Right lobe of liver (tissue), 6 donors: ENCODE measurements at regions not wholly inside any gene's neighbourhood (a gene's known extent, or its start where the extent isn't known, plus 50 kb on each side); places are given as distances from the start of the nearest gene placed in this dataset.

Source experiments
- ATAC-seq, 4 donors: fragments of 200-7000 bp; cut with Tn5 transposase; one replicate each; pipeline ENCODE4 v1.9.1; 2020; ENCODE audit warnings: mild to moderate bottlenecking in 4 of 4, moderate library complexity in 4 of 4
- DNase-seq, 3 donors: peaks; one replicate each; pipeline ENCODE4 v3.0.0-alpha.2; 2020
- H3K27ac ChIP-seq, 3 donors: fragments of 200-600 bp; one replicate each; pipeline ENCODE4 v1.8.0; 2022
- H3K27me3 ChIP-seq, 2 donors: fragments of 200-600 bp; one replicate each; pipeline ENCODE4 v1.8.0; 2022
- H3K36me3 ChIP-seq, 4 donors: fragments of 200-600 bp; sonication (generic) in 1 of 4; one replicate each; pipeline versions ENCODE4 v1.5.1 to v1.8.0; 2017 to 2022; ENCODE audit warnings: control low read depth in 1 of 4
- H3K4me1 ChIP-seq, 4 donors: fragments of 200-600 bp; sonication (generic) in 1 of 4; one replicate each; pipeline versions ENCODE4 v1.5.1 to v1.8.0; 2017 to 2022; ENCODE audit warnings: control low read depth in 1 of 4
- H3K4me3 ChIP-seq, 3 donors: fragments of 200-600 bp; one replicate each; pipeline ENCODE4 v1.8.0; 2022
- H3K9me3 ChIP-seq, 4 donors: fragments of 200-600 bp; sonication (generic) in 1 of 4; one replicate each; pipeline versions ENCODE4 v1.5.1 to v1.8.0; 2017 to 2022; ENCODE audit warnings: control low read depth in 1 of 4
- POLR2A ChIP-seq: fragments of 450-650 bp; IDR thresholded peaks from one replicate; pipeline ENCODE4 v1.6.1; 2017; ENCODE audit warnings: antibody characterized with exemption, mild to moderate bottlenecking
- WGBS: methylation state at CpG from one replicate; pipeline ENCODE4 v1.1.6; 2018; ENCODE audit warnings: low coverage, low lambda C conversion rate; ENCODE audit not compliant: insufficient coverage; ENCODE audit errors: missing lambda C conversion rate; 5-methylcytosine and 5-hydroxymethylcytosine counted together
- intact Hi-C, 2 donors: fragments of 100-400 bp; cut with DNase I; formaldehyde crosslinking; loops; one replicate each; pipeline versions ENCODE4 v1.11.2 to v1.14.1; 2022
- TF ChIP-seq, protein P1 (sequence below), 4 donors: fragments of 200-600 bp in 3 of 4; fragments of 450-650 bp in 1 of 4; IDR thresholded peaks; one replicate each; pipeline versions ENCODE4 v1.5.1 to v1.8.0; 2016 to 2022; ENCODE audit warnings: antibody characterized with exemption in 4 of 4, mild to moderate bottlenecking in 2 of 4
- donor health status: DM: no; HTN: yes; CAD: no.
- donor health status: DM: no; HTN: no; CAD: no.
- donor health status: DM: no; HTN: no; CAD: no.
- donor health status: DM: no; HTN: yes; CAD: no.
- donor health status: DM: no; HTN: yes; CAD: no.

DNA sequence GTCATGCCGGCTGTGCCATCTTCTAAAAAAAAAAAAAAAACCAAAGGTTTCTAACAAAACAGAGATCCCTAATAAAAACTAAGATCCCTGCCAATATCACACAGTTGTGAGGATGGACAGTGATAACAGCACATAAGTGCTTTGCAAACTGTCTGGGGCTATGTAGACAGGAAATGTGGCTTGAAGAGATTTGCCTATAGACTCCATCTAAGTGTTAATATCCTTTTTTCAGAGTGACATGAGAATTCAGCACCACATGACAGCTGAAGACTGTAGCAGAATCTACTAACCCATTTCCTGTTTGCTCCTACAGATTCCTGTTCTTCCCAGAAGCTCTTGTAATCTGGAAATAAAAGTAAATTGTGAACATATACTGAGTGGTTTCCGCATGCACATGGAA is 215.4 kb downstream of the KDR start:
- H3K36me3 ChIP-seq = no peaks in the 10 kb centered on the region
- no peaks in the 10 kb centered on the region for H3K27me3 ChIP-seq
- no peak for DNase-seq
- intact Hi-C loops = no loop called here
- H3K4me3 ChIP-seq = no peak overlapping the region
- no peak overlapping the region for H3K27ac ChIP-seq
- ATAC-seq = peak in 1 of 4 donors; percentile 51
- TF ChIP-seq, protein P1, sequence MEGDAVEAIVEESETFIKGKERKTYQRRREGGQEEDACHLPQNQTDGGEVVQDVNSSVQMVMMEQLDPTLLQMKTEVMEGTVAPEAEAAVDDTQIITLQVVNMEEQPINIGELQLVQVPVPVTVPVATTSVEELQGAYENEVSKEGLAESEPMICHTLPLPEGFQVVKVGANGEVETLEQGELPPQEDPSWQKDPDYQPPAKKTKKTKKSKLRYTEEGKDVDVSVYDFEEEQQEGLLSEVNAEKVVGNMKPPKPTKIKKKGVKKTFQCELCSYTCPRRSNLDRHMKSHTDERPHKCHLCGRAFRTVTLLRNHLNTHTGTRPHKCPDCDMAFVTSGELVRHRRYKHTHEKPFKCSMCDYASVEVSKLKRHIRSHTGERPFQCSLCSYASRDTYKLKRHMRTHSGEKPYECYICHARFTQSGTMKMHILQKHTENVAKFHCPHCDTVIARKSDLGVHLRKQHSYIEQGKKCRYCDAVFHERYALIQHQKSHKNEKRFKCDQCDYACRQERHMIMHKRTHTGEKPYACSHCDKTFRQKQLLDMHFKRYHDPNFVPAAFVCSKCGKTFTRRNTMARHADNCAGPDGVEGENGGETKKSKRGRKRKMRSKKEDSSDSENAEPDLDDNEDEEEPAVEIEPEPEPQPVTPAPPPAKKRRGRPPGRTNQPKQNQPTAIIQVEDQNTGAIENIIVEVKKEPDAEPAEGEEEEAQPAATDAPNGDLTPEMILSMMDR (IDR thresholded peaks at IDR 0.05) = no peak
- no peak for TF ChIP-seq POLR2A
- 84% methylated on average over 2 of the region's 2 CpGs for WGBS
- no peaks in the 10 kb centered on the region for H3K4me1 ChIP-seq
- H3K9me3 ChIP-seq = no peaks in the 10 kb centered on the region

- intact Hi-C loops = no loop called here
- no peak for TF ChIP-seq POLR2A
- TF ChIP-seq, protein P1 (IDR thresholded peaks at IDR 0.05) = no peak
- DNase-seq (no peak), ATAC-seq (no peak)
- Histone ChIP-seq H3K27me3 (no peaks in the 10 kb centered on the region), H3K27ac (no peak overlapping the region), H3K9me3 (no peaks in the 10 kb centered on the region), H3K4me1 (no peaks in the 10 kb centered on the region), H3K36me3 (no peaks in the 10 kb centered on the region), H3K4me3 (no peak overlapping the region)
- WGBS = 45% methylated on average over 3 of the region's 3 CpGs
These were observed 216.6 kb downstream of the KDR start for GRCh38 chr4:54908763-54909162.

GRCh38 chr4:54904953-54905352 is 220.4 kb downstream of the KDR start:
- no peaks in the 10 kb centered on the region for H3K27me3 ChIP-seq
- no peaks in the 10 kb centered on the region for H3K9me3 ChIP-seq
- no peaks in the 10 kb centered on the region for H3K36me3 ChIP-seq
- ATAC-seq = no peak
- intact Hi-C loops = no loop called here
- no peak overlapping the region for H3K27ac ChIP-seq
- 47% methylated on average over 2 of the region's 2 CpGs for WGBS
- no peak for DNase-seq
- no peak overlapping the region for H3K4me3 ChIP-seq
- TF ChIP-seq, protein P1 (IDR thresholded peaks at IDR 0.05) = no peak
- no peak for TF ChIP-seq POLR2A
- no peaks in the 10 kb centered on the region for H3K4me1 ChIP-seq

- no peak for DNase-seq
- 58% methylated on average over 3 of the region's 3 CpGs for WGBS
- Histone ChIP-seq H3K36me3 (no peaks in the 10 kb centered on the region), H3K4me3 (no peak overlapping the region), H3K9me3 (no peaks in the 10 kb centered on the region), H3K4me1 (no peaks in the 10 kb centered on the region), H3K27me3 (no peaks in the 10 kb centered on the region), H3K27ac (no peak overlapping the region)
- TF ChIP-seq, protein P1 (IDR thresholded peaks at IDR 0.05) = no peak
- TF ChIP-seq POLR2A = no peak
- no peak for ATAC-seq
- intact Hi-C loops = no loop called here
These were observed 222.4 kb downstream of the KDR start for GRCh38 chr4:54902976-54903375.

DNA sequence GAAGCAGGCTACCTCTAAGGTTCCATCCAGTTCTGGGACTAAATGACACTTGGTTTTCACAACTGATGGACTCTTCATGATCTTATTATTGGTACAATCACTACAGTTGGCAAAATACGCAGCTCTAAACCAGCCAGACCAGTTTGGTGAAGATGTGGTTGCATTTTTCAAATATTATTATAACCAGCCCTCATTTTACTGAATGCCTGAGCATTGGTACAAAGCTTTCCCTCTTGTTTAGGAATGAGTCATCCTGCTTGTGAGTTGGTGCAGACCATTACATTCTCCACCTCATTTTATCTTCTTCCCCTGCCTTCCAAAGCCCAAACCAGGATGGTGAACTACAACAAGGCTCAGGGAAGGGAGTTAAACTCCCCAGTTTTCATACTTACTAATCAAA is 223.1 kb downstream of the KDR start:
- Histone ChIP-seq H3K4me3 (no peak overlapping the region), H3K27ac (no peak overlapping the region), H3K4me1 (no peaks in the 10 kb centered on the region), H3K36me3 (no peaks in the 10 kb centered on the region), H3K27me3 (no peaks in the 10 kb centered on the region), H3K9me3 (no peaks in the 10 kb centered on the region)
- 38% methylated on average over 1 of the region's 1 CpG for WGBS
- TF ChIP-seq, protein P1 (IDR thresholded peaks at IDR 0.05) = no peak
- TF ChIP-seq POLR2A = no peak
- intact Hi-C loops = no loop called here
- ATAC-seq (no peak), DNase-seq (no peak)
